HG02852 (cell line): ENCODE measurements at regions not wholly inside any gene's neighbourhood (a gene's known extent, or its start where the extent isn't known, plus 50 kb on each side); places are given as distances from the start of the nearest gene placed in this dataset.

ENCODE experiments used
- ATAC-seq: cut with Tn5 transposase; IDR thresholded peaks from one replicate; pipeline ENCODE4 v1.9.1; 2021; ENCODE audit warnings: mild to moderate bottlenecking, moderate library complexity; ENCODE audit not compliant: unreplicated experiment

GRCh38 chr2:175571078-175571653 lies 389.7 kb upstream of the ATP5MC3 start:
- ATAC-seq, result no peak

- ATAC-seq, result no peak
These were observed 386.7 kb upstream of the ATP5MC3 start for GRCh38 chr2:175568109-175568730.

- no peak for ATAC-seq
These were observed 386.0 kb upstream of the ATP5MC3 start for GRCh38 chr2:175567435-175568061.

GRCh38 chr2:175560521-175561169 lies 379.1 kb upstream of the ATP5MC3 start:
- ATAC-seq, result no peak

- ATAC-seq, result no peak
These were observed 378.1 kb upstream of the ATP5MC3 start for GRCh38 chr2:175559613-175560012.

- no peak for ATAC-seq
These were observed 376.4 kb upstream of the ATP5MC3 start for GRCh38 chr2:175557810-175558377.

GRCh38 chr2:175553910-175554309 lies 372.4 kb upstream of the ATP5MC3 start:
- ATAC-seq, result no peak

- no peak for ATAC-seq
These were observed 371.4 kb upstream of the ATP5MC3 start for GRCh38 chr2:175552902-175553301.

GRCh38 chr2:175540421-175540820 lies 358.9 kb upstream of the ATP5MC3 start:
- ATAC-seq, result no peak

GRCh38 chr2:175539122-175539521 lies 357.6 kb upstream of the ATP5MC3 start:
- no peak for ATAC-seq

GRCh38 chr2:175536059-175536458 lies 354.5 kb upstream of the ATP5MC3 start:
- no peak for ATAC-seq

GRCh38 chr2:175535631-175536030 lies 354.1 kb upstream of the ATP5MC3 start:
- ATAC-seq, result no peak

GRCh38 chr2:175525975-175526374 lies 344.5 kb upstream of the ATP5MC3 start:
- no peak for ATAC-seq

GRCh38 chr2:175523001-175523400 lies 341.5 kb upstream of the ATP5MC3 start:
- no peak for ATAC-seq

- no peak for ATAC-seq
These were observed 336.7 kb upstream of the ATP5MC3 start for GRCh38 chr2:175518206-175518605.

- no peak for ATAC-seq
These were observed 335.0 kb upstream of the ATP5MC3 start for GRCh38 chr2:175516555-175516954.

GRCh38 chr2:175500255-175500654 lies 318.7 kb upstream of the ATP5MC3 start:
- ATAC-seq, result no peak

GRCh38 chr2:175490360-175490791 lies 308.9 kb upstream of the ATP5MC3 start:
- ATAC-seq, result no peak

GRCh38 chr2:175478096-175478768 lies 296.7 kb upstream of the ATP5MC3 start:
- no peak for ATAC-seq

GRCh38 chr2:175476948-175477347 lies 295.4 kb upstream of the ATP5MC3 start:
- ATAC-seq, result no peak

- no peak for ATAC-seq
These were observed 294.9 kb upstream of the ATP5MC3 start for GRCh38 chr2:175476374-175476773.
